GM23338 (cell line): ENCODE measurements at regions not wholly inside any gene's neighbourhood (a gene's known extent, or its start where the extent isn't known, plus 50 kb on each side); places are given as distances from the start of the nearest gene placed in this dataset.

Experiments used
- ATAC-seq: fragments of 200-7000 bp; cut with Tn5 transposase; 3 replicates; pipeline ENCODE4 v1.9.1; 2020
- DNase-seq: peaks from one replicate; pipeline ENCODE4 v3.0.0-alpha.2; 2015; ENCODE audit warnings: low spot score
- H2AFZ ChIP-seq: fragments of 200-600 bp; sonication (generic); 2 replicates; pipeline ENCODE4 v1.8.0; 2016; ENCODE audit warnings: antibody characterized with exemption, mild to moderate bottlenecking, moderate library complexity
- H3F3A ChIP-seq: fragments of 200-600 bp; sonication (generic); replicated peaks from 2 replicates; pipeline ENCODE4 v1.8.0; 2017; ENCODE audit warnings: antibody characterized with exemption, mixed run types, low read depth
- H3K27ac ChIP-seq: fragments of 200-600 bp; sonication (generic); 2 replicates; pipeline ENCODE4 v1.6.1; 2016; ENCODE audit warnings: low read depth
- H3K27me3 ChIP-seq: fragments of 200-600 bp; sonication (generic); 2 replicates; pipeline ENCODE4 v1.8.0; 2016; ENCODE audit warnings: mild to moderate bottlenecking, mixed run types, moderate library complexity; ENCODE audit not compliant: insufficient read depth
- H3K36me3 ChIP-seq: fragments of 200-600 bp; sonication (generic); 2 replicates; pipeline ENCODE4 v1.8.0; 2016; ENCODE audit warnings: mild to moderate bottlenecking; ENCODE audit not compliant: insufficient read depth
- H3K4me1 ChIP-seq: fragments of 200-600 bp; sonication (generic); 2 replicates; pipeline ENCODE4 v1.8.0; 2016; ENCODE audit warnings: mild to moderate bottlenecking, moderate library complexity; ENCODE audit not compliant: insufficient read depth
- H3K4me2 ChIP-seq: fragments of 200-600 bp; sonication (generic); 2 replicates; pipeline ENCODE4 v1.7.1; 2017; ENCODE audit warnings: mixed run types
- H3K4me3 ChIP-seq: fragments of 200-600 bp; sonication (generic); 2 replicates; pipeline ENCODE4 v1.6.1; 2016; ENCODE audit warnings: mixed run types
- H3K79me2 ChIP-seq: fragments of 200-600 bp; sonication (generic); replicated peaks from 2 replicates; pipeline ENCODE4 v1.8.0; 2017; ENCODE audit warnings: mild to moderate bottlenecking; ENCODE audit not compliant: insufficient read depth
- H3K9me2 ChIP-seq: fragments of 200-600 bp; sonication (generic); 2 replicates; pipeline ENCODE4 v1.8.0; 2017; ENCODE audit not compliant: insufficient read depth
- H4K20me1 ChIP-seq: fragments of 200-600 bp; sonication (generic); replicated peaks from 2 replicates; pipeline ENCODE4 v1.8.0; 2017; ENCODE audit warnings: mild to moderate bottlenecking; ENCODE audit not compliant: insufficient read depth
- H3K27ac Mint-ChIP-seq: 2 replicates; pipeline ENCODE4 v1.8.0; 2020; ENCODE audit warnings: inconsistent platforms, mild to moderate bottlenecking, moderate library complexity, mixed read lengths
- H3K27me3 Mint-ChIP-seq: 3 replicates; pipeline ENCODE4 v1.8.0; 2022; ENCODE audit warnings: low read depth, mild to moderate bottlenecking, moderate library complexity, mixed read lengths, inconsistent platforms; ENCODE audit not compliant: insufficient read depth, poor library complexity
- H3K36me3 Mint-ChIP-seq: 3 replicates; pipeline ENCODE4 v1.8.0; 2021; ENCODE audit warnings: low read depth, mild to moderate bottlenecking, inconsistent platforms, moderate library complexity, mixed read lengths
- H3K4me1 Mint-ChIP-seq: 3 replicates; pipeline ENCODE4 v1.8.0; 2020; ENCODE audit warnings: mild to moderate bottlenecking, inconsistent platforms, mixed read lengths
- H3K4me3 Mint-ChIP-seq: 3 replicates; pipeline ENCODE4 v1.8.0; 2021; ENCODE audit warnings: moderate library complexity, mild to moderate bottlenecking, inconsistent platforms, mixed read lengths
- H3K9me3 Mint-ChIP-seq: 3 replicates; pipeline ENCODE4 v1.8.0; 2020; ENCODE audit warnings: moderate library complexity, mild to moderate bottlenecking, inconsistent platforms, mixed read lengths
- CREB1 ChIP-seq: fragments of 250-450 bp; sonication (Bioruptor Pico); IDR thresholded peaks from 2 replicates; pipeline ENCODE4 v1.5.0; 2020; ENCODE audit warnings: low read depth, mild to moderate bottlenecking, moderate library complexity
- JUNB ChIP-seq: IDR thresholded peaks from one replicate; pipeline ENCODE4 v1.6.1; 2016; ENCODE audit warnings: antibody characterized with exemption; ENCODE audit not compliant: unreplicated experiment
- STAT1 ChIP-seq: IDR thresholded peaks from one replicate; pipeline ENCODE4 v1.6.1; 2016; ENCODE audit warnings: antibody characterized with exemption; ENCODE audit not compliant: unreplicated experiment
- ZNF114 ChIP-seq: fragments of 250-450 bp; sonication (Bioruptor Pico); IDR thresholded peaks from 2 replicates; pipeline ENCODE4 v1.5.0; 2020; ENCODE audit warnings: mild to moderate bottlenecking, moderate library complexity
- ZNF331 ChIP-seq: fragments of 250-450 bp; sonication (Bioruptor Pico); IDR thresholded peaks from 2 replicates; pipeline ENCODE4 v1.5.0; 2020; ENCODE audit warnings: low read depth, mild to moderate bottlenecking, moderate library complexity
- TF ChIP-seq, protein P1 (sequence below): fragments of 250-450 bp; sonication (Bioruptor Pico); IDR thresholded peaks from 2 replicates; pipeline ENCODE4 v1.5.0; 2020; ENCODE audit warnings: mild to moderate bottlenecking, moderate library complexity
- TF ChIP-seq, protein P2 (sequence below), 2 experiments: fragments of 200-600 bp in 1 of 2; sonication (generic) in 1 of 2; conservative IDR thresholded peaks; 2 replicates each; pipeline versions ENCODE4 v1.5.1 to v1.6.1; 2016 to 2017; ENCODE audit warnings: antibody characterized with exemption in 2 of 2, low read depth in 2 of 2, mild to moderate bottlenecking in 2 of 2, moderate library complexity in 1 of 2

DNA sequence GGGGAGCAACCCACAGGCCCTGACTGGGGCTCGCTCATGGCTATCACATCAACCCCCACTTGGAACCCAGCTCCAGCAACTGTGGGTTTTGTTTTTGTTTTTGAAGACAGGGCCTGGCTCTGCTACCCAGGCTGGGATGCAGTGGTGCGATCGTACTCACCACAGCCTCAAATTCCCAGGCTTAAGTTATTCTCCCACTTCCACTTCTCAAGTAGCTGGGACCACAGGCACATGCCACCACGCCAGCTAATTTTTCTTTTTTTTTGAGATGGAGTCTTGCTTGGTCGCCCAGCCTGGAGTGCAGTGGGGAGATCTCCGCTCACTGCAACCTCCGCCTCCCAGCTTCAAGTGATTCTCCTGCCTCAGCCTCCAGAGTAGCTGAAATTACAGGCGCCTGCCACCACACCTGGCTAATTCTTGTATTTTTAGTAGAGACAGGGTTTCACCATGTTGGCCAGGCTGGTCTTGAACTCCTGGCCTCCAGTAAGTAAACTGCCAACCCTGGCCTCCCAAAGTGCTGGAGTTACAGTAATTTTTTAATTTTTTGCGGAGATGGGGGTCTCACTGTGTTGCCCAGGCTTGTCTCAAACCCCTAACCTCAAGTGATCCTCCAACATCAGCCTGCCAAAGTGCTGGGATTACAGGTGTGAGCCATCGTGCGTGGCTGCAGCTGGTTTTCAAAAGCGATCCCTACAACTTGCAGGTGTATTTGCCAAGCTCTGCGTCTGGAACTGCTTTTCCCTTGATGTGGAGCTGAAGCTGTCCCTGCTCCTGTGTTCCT, 228.7 kb downstream of the SKIDA1 start:
- peak overlapping the region; percentile 83; the same call in 1 of the 2 replicates for H2AFZ ChIP-seq
- H3F3A ChIP-seq, result peaks cover 11% of the 10 kb centered on the region
- H3K9me2 ChIP-seq, result no peaks in the 10 kb centered on the region
- ATAC-seq (no peak), DNase-seq (no peak)
- Mint-ChIP-seq H3K27ac (peak overlapping the region; percentile 69; the same call in 1 of the 2 replicates), H3K27me3 (peaks cover 7% of the 10 kb centered on the region), H3K36me3 (no peaks in the 10 kb centered on the region), H3K4me3 (no peak overlapping the region), H3K9me3 (no peaks in the 10 kb centered on the region), H3K4me1 (peaks cover 61% of the 10 kb centered on the region)
- H3K27me3 ChIP-seq, result no peaks in the 10 kb centered on the region
- no peaks in the 10 kb centered on the region for H3K36me3 ChIP-seq
- H3K4me1 ChIP-seq, result peaks cover 39% of the 10 kb centered on the region
- TF ChIP-seq CREB1 (CRISPR knock-in tag) (no peak), ZNF114 (CRISPR knock-in tag) (no peak), ZNF331 (CRISPR knock-in tag) (no peak), JUNB (no peak), STAT1 (no peak)
- TF ChIP-seq, protein P1, sequence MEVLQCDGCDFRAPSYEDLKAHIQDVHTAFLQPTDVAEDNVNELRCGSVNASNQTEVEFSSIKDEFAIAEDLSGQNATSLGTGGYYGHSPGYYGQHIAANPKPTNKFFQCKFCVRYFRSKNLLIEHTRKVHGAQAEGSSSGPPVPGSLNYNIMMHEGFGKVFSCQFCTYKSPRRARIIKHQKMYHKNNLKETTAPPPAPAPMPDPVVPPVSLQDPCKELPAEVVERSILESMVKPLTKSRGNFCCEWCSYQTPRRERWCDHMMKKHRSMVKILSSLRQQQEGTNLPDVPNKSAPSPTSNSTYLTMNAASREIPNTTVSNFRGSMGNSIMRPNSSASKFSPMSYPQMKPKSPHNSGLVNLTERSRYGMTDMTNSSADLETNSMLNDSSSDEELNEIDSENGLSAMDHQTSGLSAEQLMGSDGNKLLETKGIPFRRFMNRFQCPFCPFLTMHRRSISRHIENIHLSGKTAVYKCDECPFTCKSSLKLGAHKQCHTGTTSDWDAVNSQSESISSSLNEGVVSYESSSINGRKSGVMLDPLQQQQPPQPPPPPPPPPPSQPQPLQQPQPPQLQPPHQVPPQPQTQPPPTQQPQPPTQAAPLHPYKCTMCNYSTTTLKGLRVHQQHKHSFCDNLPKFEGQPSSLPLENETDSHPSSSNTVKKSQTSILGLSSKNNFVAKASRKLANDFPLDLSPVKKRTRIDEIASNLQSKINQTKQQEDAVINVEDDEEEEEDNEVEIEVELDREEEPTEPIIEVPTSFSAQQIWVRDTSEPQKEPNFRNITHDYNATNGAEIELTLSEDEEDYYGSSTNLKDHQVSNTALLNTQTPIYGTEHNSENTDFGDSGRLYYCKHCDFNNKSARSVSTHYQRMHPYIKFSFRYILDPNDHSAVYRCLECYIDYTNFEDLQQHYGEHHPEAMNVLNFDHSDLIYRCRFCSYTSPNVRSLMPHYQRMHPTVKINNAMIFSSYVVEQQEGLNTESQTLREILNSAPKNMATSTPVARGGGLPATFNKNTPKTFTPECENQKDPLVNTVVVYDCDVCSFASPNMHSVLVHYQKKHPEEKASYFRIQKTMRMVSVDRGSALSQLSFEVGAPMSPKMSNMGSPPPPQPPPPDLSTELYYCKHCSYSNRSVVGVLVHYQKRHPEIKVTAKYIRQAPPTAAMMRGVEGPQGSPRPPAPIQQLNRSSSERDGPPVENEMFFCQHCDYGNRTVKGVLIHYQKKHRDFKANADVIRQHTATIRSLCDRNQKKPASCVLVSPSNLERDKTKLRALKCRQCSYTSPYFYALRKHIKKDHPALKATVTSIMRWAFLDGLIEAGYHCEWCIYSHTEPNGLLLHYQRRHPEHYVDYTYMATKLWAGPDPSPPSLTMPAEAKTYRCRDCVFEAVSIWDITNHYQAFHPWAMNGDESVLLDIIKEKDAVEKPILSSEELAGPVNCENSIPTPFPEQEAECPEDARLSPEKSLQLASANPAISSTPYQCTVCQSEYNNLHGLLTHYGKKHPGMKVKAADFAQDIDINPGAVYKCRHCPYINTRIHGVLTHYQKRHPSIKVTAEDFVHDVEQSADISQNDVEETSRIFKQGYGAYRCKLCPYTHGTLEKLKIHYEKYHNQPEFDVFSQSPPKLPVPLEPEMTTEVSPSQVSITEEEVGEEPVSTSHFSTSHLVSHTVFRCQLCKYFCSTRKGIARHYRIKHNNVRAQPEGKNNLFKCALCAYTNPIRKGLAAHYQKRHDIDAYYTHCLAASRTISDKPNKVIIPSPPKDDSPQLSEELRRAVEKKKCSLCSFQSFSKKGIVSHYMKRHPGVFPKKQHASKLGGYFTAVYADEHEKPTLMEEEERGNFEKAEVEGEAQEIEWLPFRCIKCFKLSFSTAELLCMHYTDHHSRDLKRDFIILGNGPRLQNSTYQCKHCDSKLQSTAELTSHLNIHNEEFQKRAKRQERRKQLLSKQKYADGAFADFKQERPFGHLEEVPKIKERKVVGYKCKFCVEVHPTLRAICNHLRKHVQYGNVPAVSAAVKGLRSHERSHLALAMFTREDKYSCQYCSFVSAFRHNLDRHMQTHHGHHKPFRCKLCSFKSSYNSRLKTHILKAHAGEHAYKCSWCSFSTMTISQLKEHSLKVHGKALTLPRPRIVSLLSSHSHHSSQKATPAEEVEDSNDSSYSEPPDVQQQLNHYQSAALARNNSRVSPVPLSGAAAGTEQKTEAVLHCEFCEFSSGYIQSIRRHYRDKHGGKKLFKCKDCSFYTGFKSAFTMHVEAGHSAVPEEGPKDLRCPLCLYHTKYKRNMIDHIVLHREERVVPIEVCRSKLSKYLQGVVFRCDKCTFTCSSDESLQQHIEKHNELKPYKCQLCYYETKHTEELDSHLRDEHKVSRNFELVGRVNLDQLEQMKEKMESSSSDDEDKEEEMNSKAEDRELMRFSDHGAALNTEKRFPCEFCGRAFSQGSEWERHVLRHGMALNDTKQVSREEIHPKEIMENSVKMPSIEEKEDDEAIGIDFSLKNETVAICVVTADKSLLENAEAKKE, result no peak
- TF ChIP-seq, protein P2, sequence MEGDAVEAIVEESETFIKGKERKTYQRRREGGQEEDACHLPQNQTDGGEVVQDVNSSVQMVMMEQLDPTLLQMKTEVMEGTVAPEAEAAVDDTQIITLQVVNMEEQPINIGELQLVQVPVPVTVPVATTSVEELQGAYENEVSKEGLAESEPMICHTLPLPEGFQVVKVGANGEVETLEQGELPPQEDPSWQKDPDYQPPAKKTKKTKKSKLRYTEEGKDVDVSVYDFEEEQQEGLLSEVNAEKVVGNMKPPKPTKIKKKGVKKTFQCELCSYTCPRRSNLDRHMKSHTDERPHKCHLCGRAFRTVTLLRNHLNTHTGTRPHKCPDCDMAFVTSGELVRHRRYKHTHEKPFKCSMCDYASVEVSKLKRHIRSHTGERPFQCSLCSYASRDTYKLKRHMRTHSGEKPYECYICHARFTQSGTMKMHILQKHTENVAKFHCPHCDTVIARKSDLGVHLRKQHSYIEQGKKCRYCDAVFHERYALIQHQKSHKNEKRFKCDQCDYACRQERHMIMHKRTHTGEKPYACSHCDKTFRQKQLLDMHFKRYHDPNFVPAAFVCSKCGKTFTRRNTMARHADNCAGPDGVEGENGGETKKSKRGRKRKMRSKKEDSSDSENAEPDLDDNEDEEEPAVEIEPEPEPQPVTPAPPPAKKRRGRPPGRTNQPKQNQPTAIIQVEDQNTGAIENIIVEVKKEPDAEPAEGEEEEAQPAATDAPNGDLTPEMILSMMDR (conservative IDR thresholded peaks at IDR 0.05; ENCODE audit: low read depth in 2 of 2), result no peak
- no peaks in the 10 kb centered on the region for H4K20me1 ChIP-seq
- no peak overlapping the region for H3K4me2 ChIP-seq
- H3K27ac ChIP-seq, result no peak overlapping the region
- no peak overlapping the region for H3K4me3 ChIP-seq
- H3K79me2 ChIP-seq, result no peaks in the 10 kb centered on the region
